ENCODE measurements at regions not wholly inside any gene's neighbourhood (a gene's known extent, or its start where the extent isn't known, plus 50 kb on each side); places are given as distances from the start of the nearest gene placed in this dataset.
"Not testable (repeated sequence)": the region's sequence is repeated elsewhere in the genome, so short reads cannot be mapped to it uniquely, and the experiment has no call there.

DNA sequence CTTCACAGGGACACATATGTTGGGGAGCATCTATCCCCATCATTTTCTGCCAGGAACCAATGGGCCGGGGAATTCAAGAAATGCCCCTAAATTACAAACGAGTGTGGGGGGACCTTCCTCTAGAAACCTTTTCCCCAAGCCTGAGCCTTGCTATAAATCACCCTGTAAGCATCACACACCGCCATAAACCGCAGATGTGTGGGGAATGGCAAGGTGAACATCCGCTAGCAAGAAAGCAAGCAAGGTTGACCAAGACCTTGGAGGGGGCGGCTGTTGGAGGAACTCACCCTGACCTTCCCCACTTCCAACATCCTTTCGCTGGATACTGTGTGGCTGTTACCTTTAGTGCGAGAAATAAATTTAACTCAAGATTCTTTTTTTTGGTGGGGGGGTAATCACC lies 693.3 kb upstream of the TBX3 start:
- no peak overlapping the region for H3K4me3 ChIP-seq (ENCODE audit: low read depth, low read length)

- H3K4me3 ChIP-seq (ENCODE audit: low read depth, low read length): no peak overlapping the region
Observed at GRCh38 chr12:115375186-115375991, 691.4 kb upstream of the TBX3 start.

DNA sequence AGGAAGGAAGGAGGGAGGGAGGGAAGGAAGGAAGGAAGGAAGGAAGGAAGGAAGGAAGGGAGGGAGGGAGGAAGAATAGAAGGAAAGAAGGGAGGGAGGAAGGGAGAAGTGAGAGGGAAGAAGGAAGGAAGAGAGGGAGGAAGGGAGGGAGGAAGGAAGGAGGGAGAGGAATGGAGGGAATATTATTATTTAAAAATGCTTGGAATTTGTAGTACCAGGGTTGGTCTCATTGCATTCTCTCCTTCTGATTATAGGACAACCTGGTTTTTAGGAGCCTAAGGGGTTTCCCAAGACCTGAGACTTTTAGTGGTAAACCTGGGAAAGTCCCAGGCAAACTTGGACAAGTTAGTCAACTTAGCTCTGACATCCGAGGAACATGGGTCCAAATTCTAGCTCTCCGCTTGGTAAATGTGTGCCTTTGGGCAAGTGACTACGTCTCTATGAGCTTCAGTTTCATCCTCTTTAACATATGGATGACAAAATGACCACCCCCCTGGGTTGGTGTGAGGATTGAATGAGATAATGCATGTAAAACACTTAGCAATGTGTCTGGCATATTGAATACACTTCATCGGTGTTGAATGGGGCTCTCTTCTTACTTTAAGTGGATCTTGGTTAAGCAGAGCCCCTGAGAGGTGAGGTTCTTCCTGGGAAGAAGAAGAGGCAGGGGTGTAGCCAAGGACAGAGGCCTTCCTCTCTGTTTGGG lies 690.7 kb upstream of the TBX3 start:
- H3K4me3 ChIP-seq (ENCODE audit: low read depth, low read length): no peak overlapping the region

- H3K4me3 ChIP-seq (ENCODE audit: low read depth, low read length): no peak overlapping the region
Observed at GRCh38 chr12:115371711-115372110, 687.7 kb upstream of the TBX3 start.

DNA sequence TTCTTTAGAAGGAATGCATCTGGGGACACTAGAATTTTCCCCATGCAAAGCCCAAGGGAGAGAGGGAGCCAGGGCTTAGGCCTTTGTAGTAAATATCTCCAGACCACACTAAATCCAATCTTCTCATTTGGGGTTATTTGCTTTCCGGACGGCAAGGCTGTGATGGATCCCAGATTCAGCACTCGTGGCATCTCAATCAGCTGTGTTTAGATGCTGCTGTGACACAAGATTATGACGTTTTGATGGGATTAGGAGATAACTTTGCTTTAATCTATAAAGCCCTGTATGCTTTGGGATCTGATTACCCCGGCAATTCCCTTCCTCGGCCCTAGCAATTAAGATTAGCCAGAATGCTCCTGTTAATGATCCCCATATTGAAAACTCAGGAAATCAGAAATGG lies 686.7 kb upstream of the TBX3 start:
- H3K4me3 ChIP-seq (ENCODE audit: low read depth, low read length): no peak overlapping the region

DNA sequence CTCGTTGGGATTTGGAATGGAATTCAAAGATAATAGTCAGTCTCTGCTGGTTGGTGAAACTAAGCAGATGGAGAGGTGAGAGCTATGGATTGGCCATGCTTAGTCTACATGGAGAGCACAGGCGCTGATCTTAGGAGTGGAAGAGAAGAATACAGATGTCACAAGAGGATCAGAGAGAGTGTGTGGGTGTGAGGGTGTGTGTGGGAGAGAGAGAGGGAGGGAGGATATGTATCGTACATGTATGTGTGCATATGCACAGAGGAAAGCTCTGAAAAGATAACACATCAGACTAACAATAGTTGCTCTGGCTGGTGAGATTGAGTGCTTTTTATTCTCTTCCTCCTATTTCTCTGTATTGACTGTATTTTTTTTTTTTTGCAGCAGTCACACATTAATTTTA lies 686.2 kb upstream of the TBX3 start:
- H3K4me3 ChIP-seq (ENCODE audit: low read depth, low read length): no peak overlapping the region

DNA sequence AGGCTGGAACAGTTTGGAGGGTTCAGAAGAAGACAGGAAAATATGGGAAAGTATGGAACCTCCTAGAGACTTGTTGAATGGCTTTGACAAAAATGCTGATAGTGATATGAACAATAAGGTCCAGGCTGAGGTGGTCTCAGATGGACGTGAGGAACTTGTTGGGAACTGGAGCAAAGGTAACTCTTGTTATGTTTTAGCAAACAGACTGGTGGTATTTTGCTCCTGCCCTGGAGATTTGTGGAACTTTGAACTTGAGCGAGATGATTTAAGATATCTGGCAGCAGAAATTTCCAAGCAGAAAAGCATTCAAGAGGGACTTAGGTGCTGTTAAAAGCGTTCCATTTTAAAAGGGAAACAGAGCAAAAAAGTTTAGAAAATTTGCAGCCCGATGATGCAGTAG lies 682.3 kb upstream of the TBX3 start:
- not testable (repeated sequence) for H3K4me3 ChIP-seq (ENCODE audit: low read depth, low read length)

DNA sequence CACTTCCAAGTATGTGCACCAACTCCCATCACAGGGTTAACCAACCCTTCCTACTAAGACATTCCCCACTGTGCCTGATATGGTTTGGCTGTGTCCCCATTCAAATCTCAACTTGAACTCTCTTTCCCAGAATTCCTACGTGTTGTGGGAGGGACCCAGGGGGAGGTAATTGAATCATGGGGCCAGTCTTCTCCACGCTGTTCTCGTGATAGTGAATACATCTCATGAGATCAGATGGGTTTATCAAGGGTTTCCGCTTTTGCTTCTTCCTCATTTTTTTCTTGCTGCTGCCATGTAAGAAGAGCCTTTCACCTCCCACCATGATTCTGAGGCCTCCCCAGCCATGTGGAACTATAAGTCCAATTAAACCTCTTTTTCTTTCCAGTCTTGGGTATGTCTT lies 681.8 kb upstream of the TBX3 start:
- not testable (repeated sequence) for H3K4me3 ChIP-seq (ENCODE audit: low read depth, low read length)

DNA sequence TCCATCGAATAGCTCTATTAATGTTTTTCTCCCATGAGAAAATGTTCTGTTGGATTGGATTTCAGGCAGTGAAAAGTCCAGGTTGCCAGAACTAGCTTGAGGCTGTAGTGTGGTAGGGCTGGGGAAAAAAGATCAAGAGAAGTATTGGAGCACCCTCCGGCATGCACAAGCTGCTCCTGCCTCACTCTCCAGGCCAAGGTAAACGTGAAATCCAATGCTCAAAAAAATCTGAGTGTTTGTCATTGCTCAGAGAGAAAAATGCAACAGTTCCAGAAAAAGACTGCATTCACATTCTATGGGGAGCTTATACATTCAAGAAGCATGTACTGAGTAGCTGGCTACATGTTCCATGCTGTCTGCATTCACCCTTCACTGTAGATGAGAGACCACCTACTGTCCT lies 680.9 kb upstream of the TBX3 start:
- no peak overlapping the region for H3K4me3 ChIP-seq (ENCODE audit: low read depth, low read length)

DNA sequence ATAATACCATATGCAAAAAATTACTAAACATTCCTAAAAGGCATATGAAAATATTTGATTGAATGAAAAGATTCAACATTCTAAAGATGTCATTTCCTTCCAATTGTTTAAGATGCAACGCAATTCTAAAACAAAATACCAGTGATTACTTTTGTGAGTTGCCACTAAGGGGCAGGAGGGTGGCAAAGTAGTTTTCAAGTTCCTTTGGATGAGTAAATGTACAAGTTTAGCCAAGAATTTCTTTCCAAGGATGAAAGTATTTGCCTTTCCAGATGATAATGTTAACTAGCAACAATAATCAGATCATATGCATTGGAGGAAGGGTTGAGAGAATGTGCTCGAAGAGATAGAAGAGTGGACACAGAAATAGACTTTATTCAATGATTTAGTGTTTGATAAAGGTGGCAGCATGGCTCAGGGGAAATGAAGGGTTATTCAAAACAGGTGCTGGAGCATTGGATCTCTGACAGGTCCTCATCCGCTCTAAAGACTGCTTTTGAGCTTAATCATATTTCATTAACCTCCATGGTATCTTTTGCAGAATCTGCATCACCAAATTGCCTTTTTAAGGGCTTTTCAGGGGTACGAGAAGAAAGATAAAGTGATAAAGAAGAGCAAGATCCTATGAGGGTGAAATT lies 678.5 kb upstream of the TBX3 start:
- no peak overlapping the region for H3K4me3 ChIP-seq (ENCODE audit: low read depth, low read length)

- H3K4me3 ChIP-seq (ENCODE audit: low read depth, low read length): no peak overlapping the region
Observed at GRCh38 chr12:115357681-115358080, 673.7 kb upstream of the TBX3 start.

GRCh38 chr12:115355301-115355700 lies 671.3 kb upstream of the TBX3 start:
- H3K4me3 ChIP-seq (ENCODE audit: low read depth, low read length): no peak overlapping the region

DNA sequence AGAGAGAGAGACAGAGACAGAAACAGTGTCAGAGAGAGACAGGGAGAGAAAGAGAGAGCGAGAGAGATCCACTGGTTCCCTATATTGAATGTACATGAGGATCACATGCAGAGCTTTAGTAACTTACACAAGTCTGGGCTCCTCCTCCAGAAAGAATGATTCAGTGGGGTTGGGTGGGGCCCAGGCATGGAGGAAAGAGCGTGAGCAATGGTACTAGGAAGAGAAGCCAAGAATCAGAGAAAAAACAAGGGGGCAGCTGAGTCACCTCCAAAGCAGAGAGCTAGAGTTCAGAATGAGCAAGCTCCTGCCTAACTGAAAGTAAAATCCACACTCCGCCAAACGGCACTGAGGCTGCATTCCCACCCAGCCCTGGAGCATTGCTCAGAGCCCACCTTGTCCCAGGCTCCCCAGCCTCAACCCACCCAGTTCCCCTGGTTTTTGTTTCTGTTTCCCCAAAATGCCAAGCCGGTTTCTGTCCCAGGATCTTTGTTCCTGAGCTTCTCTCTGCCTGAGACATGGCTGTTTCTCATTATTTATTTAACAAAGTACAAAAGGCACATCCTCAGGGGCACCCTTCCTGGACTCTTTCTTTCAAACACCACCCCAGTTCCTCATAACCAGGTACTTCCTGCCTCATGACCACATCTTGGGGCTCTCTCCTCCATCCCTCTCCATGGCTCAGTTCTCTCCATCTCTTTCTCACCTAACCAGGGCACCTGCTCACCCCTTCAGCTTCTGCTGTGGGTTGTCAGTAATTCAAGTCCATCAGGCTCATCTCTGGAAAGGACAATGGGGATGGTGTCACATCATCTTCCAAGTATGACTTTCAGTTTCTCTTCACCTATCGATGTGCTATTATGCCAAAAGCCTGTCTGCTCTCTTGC lies 670.3 kb upstream of the TBX3 start:
- no peak overlapping the region for H3K4me3 ChIP-seq (ENCODE audit: low read depth, low read length)

DNA sequence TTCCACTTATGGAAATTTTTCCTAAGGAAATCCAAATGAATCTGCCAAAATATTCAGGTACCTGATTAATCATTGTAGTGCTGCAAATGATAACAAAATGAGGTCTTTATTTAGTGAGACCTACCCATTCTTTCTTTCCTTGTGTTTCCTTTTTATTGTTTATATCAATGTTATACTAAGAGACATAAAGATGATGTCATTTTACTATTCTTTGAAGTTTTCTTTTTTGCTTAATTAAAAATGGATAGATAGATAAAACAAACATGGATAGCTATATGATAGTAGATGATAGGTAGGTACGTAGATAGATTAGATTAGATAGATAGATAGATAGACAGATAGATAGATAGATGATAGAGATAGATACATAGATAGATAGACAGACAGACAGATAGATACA lies 669.5 kb upstream of the TBX3 start:
- H3K4me3 ChIP-seq (ENCODE audit: low read depth, low read length): no peak overlapping the region

DNA sequence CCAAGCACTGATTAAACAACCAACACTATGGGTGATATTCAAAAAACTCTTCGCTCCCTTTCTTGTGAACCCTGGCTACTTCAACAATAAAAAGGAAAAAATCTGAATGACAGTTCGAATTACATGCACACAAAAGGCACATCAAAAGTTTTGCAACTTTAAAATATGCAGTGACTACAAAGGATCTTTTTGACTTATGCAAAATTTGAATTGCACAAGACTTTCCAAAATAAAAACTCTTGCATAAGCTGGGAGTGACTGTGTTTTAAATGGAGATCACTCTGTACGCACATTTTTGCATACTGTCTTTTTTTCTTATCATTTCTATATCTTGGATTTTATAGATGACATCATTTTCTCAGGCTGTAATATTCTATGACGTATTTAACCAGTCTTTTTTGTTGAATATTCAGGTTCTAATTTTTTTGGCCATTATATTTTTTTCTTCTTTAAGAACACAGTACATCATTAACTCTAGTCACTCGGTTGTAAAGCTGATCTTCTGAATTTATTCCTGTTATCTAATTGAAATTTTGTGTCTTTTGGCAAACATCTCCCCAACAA lies 667.6 kb upstream of the TBX3 start:
- H3K4me3 ChIP-seq (ENCODE audit: low read depth, low read length): no peak overlapping the region

DNA sequence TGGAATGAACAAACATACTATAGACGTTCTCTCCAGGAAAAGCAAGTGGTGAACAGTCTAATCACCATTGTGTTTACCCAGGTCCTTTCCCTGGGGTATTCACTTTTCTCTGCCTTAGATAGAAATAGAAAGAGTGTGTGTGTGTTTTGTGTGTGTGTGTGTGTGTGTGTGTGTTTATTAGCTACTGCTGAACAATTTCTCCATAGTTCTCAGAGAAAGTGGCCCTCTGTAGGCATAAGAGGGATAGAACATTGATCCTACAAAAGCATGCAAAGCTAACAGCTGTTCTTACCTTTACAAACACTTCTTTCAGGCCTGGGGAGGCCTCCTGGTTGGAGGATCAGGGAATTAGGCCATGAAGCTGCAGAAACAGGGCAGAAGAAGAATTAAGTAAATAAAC lies 665.7 kb upstream of the TBX3 start:
- H3K4me3 ChIP-seq (ENCODE audit: low read depth, low read length): no peak overlapping the region

- H3K4me3 ChIP-seq (ENCODE audit: low read depth, low read length): no peak overlapping the region
Observed at GRCh38 chr12:115348301-115348700, 664.3 kb upstream of the TBX3 start.

DNA sequence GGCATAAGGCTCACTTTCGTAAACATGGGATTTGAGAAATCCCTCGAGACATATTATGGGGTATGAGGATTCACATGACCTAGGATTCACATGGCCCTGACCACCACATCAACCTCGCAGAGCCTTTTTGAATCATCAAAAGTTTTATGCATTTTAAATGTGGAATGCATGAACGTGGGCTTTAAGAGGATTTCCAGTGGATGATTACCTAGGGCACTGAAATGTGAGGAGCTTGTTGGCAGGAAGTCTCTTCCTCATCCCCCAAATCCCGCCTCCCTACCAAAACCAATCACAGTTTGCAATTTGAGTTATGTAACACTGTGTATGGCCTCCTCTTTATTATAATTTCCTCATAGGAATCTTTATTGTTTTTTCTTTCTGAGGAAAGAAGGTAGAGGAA lies 659.6 kb upstream of the TBX3 start:
- H3K4me3 ChIP-seq (ENCODE audit: low read depth, low read length): no peak overlapping the region

GRCh38 chr12:115343008-115343407 lies 659.0 kb upstream of the TBX3 start:
- no peak overlapping the region for H3K4me3 ChIP-seq (ENCODE audit: low read depth, low read length)

DNA sequence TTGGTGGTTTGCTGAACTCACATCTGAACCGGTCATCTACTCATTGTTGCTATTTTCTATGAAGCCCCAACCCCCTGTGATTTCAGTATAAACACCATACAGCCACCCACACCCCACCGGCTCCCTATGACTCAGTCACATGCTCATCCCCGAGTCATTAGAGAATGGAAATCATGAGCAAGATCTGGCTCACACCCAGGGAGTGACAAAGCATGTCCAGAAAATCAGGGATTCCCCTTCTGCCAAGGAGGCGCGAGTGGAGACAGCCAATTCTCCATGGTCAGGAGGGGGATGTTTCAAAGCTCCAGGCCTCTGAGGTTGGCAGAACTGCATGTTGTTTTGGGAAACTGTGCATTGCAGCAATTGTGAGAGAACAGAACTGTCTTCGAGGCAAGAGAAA lies 657.5 kb upstream of the TBX3 start:
- no peak overlapping the region for H3K4me3 ChIP-seq (ENCODE audit: low read depth, low read length)
